Activated CD8-positive, alpha-beta T cell treated with anti-CD3 and anti-CD28 coated beads for 36 hours (primary cell): ENCODE measurements at regions not wholly inside any gene's neighbourhood (a gene's known extent, or its start where the extent isn't known, plus 50 kb on each side); places are given as distances from the start of the nearest gene placed in this dataset.

Experiments used
- ATAC-seq: fragments of 200-7000 bp; cut with Tn5 transposase; one replicate; pipeline ENCODE4 v1.10.0; 2021; ENCODE audit warnings: mild to moderate bottlenecking, moderate library complexity
- CTCF ChIA-PET: fragments of 350-600 bp; sonication (Branson Sonifier 250); formaldehyde crosslinking; loops from one replicate; lab custom pipeline; 2021; ENCODE audit warnings: antibody characterized with exemption; lab: Charles Lee
- POLR2A ChIA-PET: fragments of 350-600 bp; sonication (Branson Sonifier 250); formaldehyde crosslinking; loops from one replicate; lab custom pipeline; 2021; ENCODE audit warnings: antibody characterized with exemption; lab: Charles Lee
- DNase-seq: peaks from one replicate; pipeline ENCODE4 v3.0.0-alpha.2; 2020
- H3K27ac Mint-ChIP-seq: one replicate; pipeline ENCODE4 v1.8.0; 2021; ENCODE audit warnings: mild to moderate bottlenecking, mixed read lengths
- H3K27me3 Mint-ChIP-seq: one replicate; pipeline ENCODE4 v1.8.0; 2021; ENCODE audit warnings: mixed read lengths
- H3K36me3 Mint-ChIP-seq: one replicate; pipeline ENCODE4 v1.8.0; 2021; ENCODE audit warnings: low read depth, mixed read lengths
- H3K4me1 Mint-ChIP-seq: one replicate; pipeline ENCODE4 v1.8.0; 2021; ENCODE audit warnings: low read depth, mixed read lengths
- H3K4me3 Mint-ChIP-seq: one replicate; pipeline ENCODE4 v1.8.0; 2021; ENCODE audit warnings: mild to moderate bottlenecking, moderate library complexity, mixed read lengths
- H3K9me3 Mint-ChIP-seq: one replicate; pipeline ENCODE4 v1.8.0; 2021; ENCODE audit warnings: mixed read lengths
- intact Hi-C: fragments of 100-400 bp; cut with micrococcal nuclease; formaldehyde crosslinking; loops from one replicate; pipeline ENCODE4 v1.10.0; 2022
- TF ChIP-seq, protein P1 (sequence below): fragments of 200-600 bp; IDR thresholded peaks from one replicate; pipeline ENCODE4 v1.8.0; 2022; ENCODE audit warnings: antibody characterized with exemption, mild to moderate bottlenecking

DNA sequence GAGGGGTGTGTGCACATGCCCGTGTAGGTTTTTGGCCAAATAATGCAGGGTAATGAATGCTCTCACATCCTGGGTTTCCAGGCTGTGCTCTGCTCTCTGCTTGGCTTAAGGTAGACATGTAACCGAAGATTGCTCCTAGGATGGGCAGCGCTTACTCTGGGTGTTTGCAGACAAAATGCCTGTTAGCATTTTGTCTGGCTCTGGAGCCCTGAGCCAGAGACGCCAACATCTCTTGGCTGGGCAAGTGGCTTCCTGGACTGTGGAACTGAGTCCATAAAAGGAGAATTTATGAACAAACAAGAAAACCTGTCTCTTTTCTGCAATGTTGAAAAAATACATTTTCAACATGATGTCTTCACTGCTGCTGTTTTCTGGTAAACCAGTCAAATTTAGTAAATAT, 96.0 kb upstream of the TSPAN2 start:
- Mint-ChIP-seq H3K4me3 (no peak overlapping the region), H3K27me3 (no peaks in the 10 kb centered on the region), H3K27ac (no peak overlapping the region), H3K4me1 (peaks cover 9% of the 10 kb centered on the region), H3K36me3 (no peaks in the 10 kb centered on the region), H3K9me3 (no peaks in the 10 kb centered on the region)
- ATAC-seq (no peak), DNase-seq (no peak)
- ChIA-PET POLR2A (no interaction called here), CTCF (no interaction called here)
- intact Hi-C loops, result no loop called here
- TF ChIP-seq, protein P1, sequence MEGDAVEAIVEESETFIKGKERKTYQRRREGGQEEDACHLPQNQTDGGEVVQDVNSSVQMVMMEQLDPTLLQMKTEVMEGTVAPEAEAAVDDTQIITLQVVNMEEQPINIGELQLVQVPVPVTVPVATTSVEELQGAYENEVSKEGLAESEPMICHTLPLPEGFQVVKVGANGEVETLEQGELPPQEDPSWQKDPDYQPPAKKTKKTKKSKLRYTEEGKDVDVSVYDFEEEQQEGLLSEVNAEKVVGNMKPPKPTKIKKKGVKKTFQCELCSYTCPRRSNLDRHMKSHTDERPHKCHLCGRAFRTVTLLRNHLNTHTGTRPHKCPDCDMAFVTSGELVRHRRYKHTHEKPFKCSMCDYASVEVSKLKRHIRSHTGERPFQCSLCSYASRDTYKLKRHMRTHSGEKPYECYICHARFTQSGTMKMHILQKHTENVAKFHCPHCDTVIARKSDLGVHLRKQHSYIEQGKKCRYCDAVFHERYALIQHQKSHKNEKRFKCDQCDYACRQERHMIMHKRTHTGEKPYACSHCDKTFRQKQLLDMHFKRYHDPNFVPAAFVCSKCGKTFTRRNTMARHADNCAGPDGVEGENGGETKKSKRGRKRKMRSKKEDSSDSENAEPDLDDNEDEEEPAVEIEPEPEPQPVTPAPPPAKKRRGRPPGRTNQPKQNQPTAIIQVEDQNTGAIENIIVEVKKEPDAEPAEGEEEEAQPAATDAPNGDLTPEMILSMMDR, result no peak

DNA sequence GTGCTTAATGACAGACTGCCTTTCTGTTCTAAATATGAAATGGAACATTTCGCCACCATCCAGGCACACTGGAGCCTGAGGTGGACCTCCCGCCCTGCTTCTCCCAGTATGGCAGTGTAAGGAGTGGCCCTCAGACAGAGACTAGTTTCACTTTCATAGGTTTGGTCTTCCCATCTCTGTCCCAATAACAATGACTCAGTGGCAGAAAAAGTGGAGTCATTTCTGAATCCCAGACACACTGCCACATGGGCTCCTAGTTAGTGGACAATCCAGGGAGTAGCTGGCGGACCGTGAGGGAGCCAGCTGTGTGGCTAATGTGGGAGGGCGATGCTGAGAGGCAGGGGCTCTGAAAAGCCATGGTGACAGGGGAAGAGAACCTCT, 95.6 kb upstream of the TSPAN2 start:
- TF ChIP-seq, protein P1, result no peak
- intact Hi-C loops, result no loop called here
- ChIA-PET POLR2A (no interaction called here), CTCF (interaction anchor here (4.7 kb wide), 1 partner anchor 46 kb away, joined by 25 read pairs; no protein-coding TSS in a partner anchor)
- no peaks in the 10 kb centered on the region for H3K36me3 Mint-ChIP-seq
- peaks cover 9% of the 10 kb centered on the region for H3K4me1 Mint-ChIP-seq
- H3K27me3 Mint-ChIP-seq, result no peaks in the 10 kb centered on the region
- no peak overlapping the region for H3K4me3 Mint-ChIP-seq
- ATAC-seq (no peak), DNase-seq (no peak)
- H3K27ac Mint-ChIP-seq, result peak overlapping the region; percentile 60
- H3K9me3 Mint-ChIP-seq, result no peaks in the 10 kb centered on the region

DNA sequence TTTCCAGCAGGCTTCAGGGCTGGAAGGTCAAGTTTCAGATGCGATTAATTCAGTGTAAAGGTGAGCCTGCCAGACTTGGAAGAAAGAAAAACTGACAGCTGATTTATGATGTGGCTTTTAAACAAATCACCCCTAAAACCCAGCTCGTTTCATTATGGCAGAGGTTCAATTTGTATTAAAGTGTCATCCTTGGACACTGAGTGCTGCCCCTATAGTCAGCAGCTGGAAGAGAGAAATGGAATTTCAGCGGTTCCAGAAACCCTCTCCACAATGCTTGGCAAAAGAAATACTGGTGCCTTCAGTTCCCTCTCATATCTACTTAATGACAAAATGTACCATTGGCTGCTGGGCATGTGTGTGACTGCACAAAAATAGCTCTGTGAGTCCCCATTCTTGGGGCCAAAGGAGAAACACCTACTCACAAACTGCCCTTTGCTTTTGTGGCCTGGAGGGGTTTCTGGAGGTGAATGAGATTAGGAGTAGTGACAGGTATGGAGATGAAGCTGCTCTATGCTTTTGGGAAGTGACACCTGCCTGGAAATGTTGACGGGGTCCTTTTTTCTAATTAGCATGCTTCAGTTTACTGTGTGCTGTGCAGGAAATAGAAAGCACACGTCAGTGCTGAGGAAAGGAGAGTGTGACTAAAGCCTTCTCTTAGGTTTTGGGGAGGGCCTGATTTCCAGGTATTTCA, 95.1 kb upstream of the TSPAN2 start:
- ChIA-PET CTCF (interaction anchor here (4.7 kb wide), 1 partner anchor 45 kb away, joined by 25 read pairs; no protein-coding TSS in a partner anchor), POLR2A (no interaction called here)
- Mint-ChIP-seq H3K27ac (peak overlapping the region; percentile 62), H3K27me3 (no peaks in the 10 kb centered on the region), H3K4me3 (no peak overlapping the region), H3K4me1 (peaks cover 9% of the 10 kb centered on the region), H3K9me3 (no peaks in the 10 kb centered on the region), H3K36me3 (no peaks in the 10 kb centered on the region)
- TF ChIP-seq, protein P1, result no peak
- ATAC-seq (peak; percentile 90), DNase-seq (peak; percentile 35)
- intact Hi-C loops, result no loop called here

DNA sequence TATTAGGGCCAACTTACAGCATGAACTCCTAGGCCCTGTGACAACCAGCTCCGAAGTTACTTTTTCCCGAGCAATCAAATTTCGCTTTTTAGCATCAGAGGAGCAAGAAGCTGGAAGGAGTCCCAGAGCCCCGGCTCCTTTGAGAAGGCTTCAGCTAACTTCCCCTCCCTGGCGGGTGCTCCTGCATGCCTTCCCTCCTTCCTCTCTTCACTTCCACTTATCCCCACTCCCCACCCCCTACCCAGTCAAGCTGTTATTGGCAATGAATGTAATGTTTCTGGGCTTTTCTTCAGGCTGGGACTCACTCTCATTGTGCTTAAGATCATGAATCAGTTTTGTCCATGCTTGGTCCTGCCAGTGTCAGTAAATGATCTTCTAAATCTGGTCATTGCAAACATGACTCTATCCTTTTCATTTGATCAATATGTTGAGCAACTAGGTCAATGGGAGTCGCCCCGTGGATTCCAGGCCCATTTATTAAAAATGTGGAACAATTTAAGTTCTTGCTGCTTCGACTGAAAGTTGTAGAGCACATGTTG, 94.5 kb upstream of the TSPAN2 start:
- ChIA-PET POLR2A (no interaction called here), CTCF (interaction anchor here (4.7 kb wide), 1 partner anchor 45 kb away, joined by 25 read pairs; no protein-coding TSS in a partner anchor)
- TF ChIP-seq, protein P1, result no peak
- DNase-seq (no peak), ATAC-seq (no peak)
- Mint-ChIP-seq H3K36me3 (no peaks in the 10 kb centered on the region), H3K27ac (no peak overlapping the region), H3K4me1 (peaks cover 9% of the 10 kb centered on the region), H3K4me3 (no peak overlapping the region), H3K9me3 (no peaks in the 10 kb centered on the region), H3K27me3 (no peaks in the 10 kb centered on the region)
- intact Hi-C loops, result no loop called here

DNA sequence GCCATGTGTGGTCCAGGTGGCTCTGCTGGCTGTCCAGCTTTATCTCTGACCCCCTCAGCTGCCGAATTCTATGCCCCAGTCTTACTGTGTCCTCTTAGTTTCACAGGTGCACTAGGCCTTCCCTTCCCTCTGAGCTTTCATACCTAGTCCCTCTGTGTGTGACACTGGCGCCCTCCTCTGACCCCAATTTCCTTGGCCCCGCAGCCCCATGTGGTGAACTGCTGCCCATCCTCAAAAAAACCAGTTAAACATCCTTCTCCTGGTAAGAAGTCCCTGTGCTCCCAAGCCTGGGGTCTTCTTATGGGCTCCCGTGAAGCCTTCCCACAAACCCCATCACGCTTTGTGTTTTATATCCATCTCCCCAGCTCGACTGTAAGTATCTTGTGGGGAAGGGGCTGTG, 93.9 kb upstream of the TSPAN2 start:
- peak; percentile 21 for DNase-seq
- POLR2A ChIA-PET, result no interaction called here
- Mint-ChIP-seq H3K36me3 (no peaks in the 10 kb centered on the region), H3K27me3 (no peaks in the 10 kb centered on the region), H3K4me3 (no peak overlapping the region), H3K4me1 (peaks cover 9% of the 10 kb centered on the region), H3K9me3 (no peaks in the 10 kb centered on the region), H3K27ac (no peak overlapping the region)
- intact Hi-C loops, result no loop called here
- CTCF ChIA-PET, result interaction anchor here (4.7 kb wide), 1 partner anchor 44 kb away, joined by 25 read pairs; no protein-coding TSS in a partner anchor
- TF ChIP-seq, protein P1, result no peak
- no peak for ATAC-seq
